ENCODE measurements at regions not wholly inside any gene's neighbourhood (a gene's known extent, or its start where the extent isn't known, plus 50 kb on each side); places are given as distances from the start of the nearest gene placed in this dataset.

DNA sequence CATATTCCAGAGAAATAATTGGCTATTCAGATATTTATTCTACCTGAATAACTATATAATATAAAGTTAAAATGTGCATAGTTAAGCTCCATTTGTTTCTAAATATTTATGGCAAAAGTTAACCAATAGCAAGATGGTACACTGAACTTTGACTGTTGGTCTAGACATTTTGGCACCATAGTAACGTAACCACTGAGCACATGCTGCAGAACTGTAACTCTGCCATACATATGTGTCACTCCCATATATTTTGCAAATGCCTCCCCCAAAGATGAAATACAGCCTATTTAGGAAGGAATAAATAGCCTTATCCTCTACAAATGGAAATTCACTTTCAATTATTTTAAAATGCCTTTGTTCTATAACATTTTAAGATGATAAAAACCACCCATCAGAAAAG is 424.9 kb downstream of the CENPC start:
- Histone ChIP-seq H3K4me3 (ENCODE audit: insufficient read depth, low read depth, low read length) (no peak overlapping the region), H3K4me2 (ENCODE audit: low read length) (no peak overlapping the region), H3K27ac (ENCODE audit: low read depth, low read length) (no peak overlapping the region), H3K79me2 (ENCODE audit: insufficient read depth, low read length) (no peaks in the 10 kb centered on the region), H3K9ac (ENCODE audit: low read length) (no peak overlapping the region), H3K27me3 (ENCODE audit: insufficient read depth, low read length) (no peaks in the 10 kb centered on the region), H3K36me3 (ENCODE audit: insufficient read depth, low read length) (no peaks in the 10 kb centered on the region), H2AFZ (ENCODE audit: low read depth, low read length) (no peak overlapping the region), H3K4me1 (ENCODE audit: insufficient read depth, low read length) (no peaks in the 10 kb centered on the region), H4K20me1 (ENCODE audit: insufficient read depth, low read length) (no peaks in the 10 kb centered on the region), H3K9me3 (ENCODE audit: insufficient read depth, low read depth, low read length) (no peaks in the 10 kb centered on the region)
- Mint-ChIP-seq H3K4me3 (ENCODE audit: unreplicated experiment) (no peak overlapping the region), H3K27ac (ENCODE audit: unreplicated experiment) (no peak overlapping the region), H3K4me1 (ENCODE audit: low read depth, unreplicated experiment) (no peaks in the 10 kb centered on the region), H3K9me3 (ENCODE audit: unreplicated experiment) (no peaks in the 10 kb centered on the region), H3K36me3 (ENCODE audit: low read depth, unreplicated experiment) (no peaks in the 10 kb centered on the region), H3K27me3 (ENCODE audit: low read depth, unreplicated experiment) (no peaks in the 10 kb centered on the region)
- FAIRE-seq: no peak
- TF ChIP-seq CTCF (IDR thresholded peaks at IDR 0.05; ENCODE audit: insufficient read depth, low read depth, low read length): no peak
- no peak for DNase-seq (ENCODE audit: low read depth)

DNA sequence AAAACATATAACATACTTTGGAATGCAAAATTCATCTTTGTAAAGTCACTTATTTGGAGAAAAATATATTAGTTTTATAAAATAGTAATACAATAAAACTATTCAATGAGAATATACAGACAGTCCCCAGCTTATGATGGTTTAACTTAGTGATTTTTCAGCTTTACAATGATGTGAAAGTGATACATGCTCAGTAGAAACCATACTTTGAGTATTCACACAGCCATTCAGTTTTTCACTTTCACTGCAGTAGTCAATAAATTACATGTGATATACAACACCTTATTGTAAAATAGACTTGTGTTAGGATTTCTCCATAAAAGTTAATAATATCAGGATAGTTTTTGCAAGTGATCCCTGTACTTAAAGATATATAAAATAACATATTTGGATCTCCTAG is 436.0 kb downstream of the CENPC start:
- Mint-ChIP-seq H3K4me3 (ENCODE audit: unreplicated experiment) (no peak overlapping the region), H3K27ac (ENCODE audit: unreplicated experiment) (no peak overlapping the region), H3K27me3 (ENCODE audit: low read depth, unreplicated experiment) (no peaks in the 10 kb centered on the region), H3K36me3 (ENCODE audit: low read depth, unreplicated experiment) (no peaks in the 10 kb centered on the region), H3K4me1 (ENCODE audit: low read depth, unreplicated experiment) (peaks cover 3% of the 10 kb centered on the region), H3K9me3 (ENCODE audit: unreplicated experiment) (peaks cover 1% of the 10 kb centered on the region)
- no peaks in the 10 kb centered on the region for H3K4me1 ChIP-seq (ENCODE audit: insufficient read depth, low read length)
- DNase-seq (ENCODE audit: low read depth): no peak
- H2AFZ ChIP-seq (ENCODE audit: low read depth, low read length): no peak overlapping the region
- TF ChIP-seq CTCF (IDR thresholded peaks at IDR 0.05; ENCODE audit: insufficient read depth, low read depth, low read length) (no peak), EZH2 (IDR thresholded peaks at IDR 0.05; ENCODE audit: insufficient read depth, low read length) (no peak)
- FAIRE-seq: no peak
- H3K4me2 ChIP-seq (ENCODE audit: low read length): no peak overlapping the region
- H4K20me1 ChIP-seq (ENCODE audit: insufficient read depth, low read length): no peaks in the 10 kb centered on the region
- no peaks in the 10 kb centered on the region for H3K9me3 ChIP-seq (ENCODE audit: insufficient read depth, low read depth, low read length)
- no peaks in the 10 kb centered on the region for H3K36me3 ChIP-seq (ENCODE audit: insufficient read depth, low read length)
- H3K9ac ChIP-seq (ENCODE audit: low read length): no peak overlapping the region
- H3K27me3 ChIP-seq (ENCODE audit: insufficient read depth, low read length): no peaks in the 10 kb centered on the region
- H3K4me3 ChIP-seq (ENCODE audit: insufficient read depth, low read depth, low read length): no peak overlapping the region
- H3K27ac ChIP-seq (ENCODE audit: low read depth, low read length): no peak overlapping the region
- no peaks in the 10 kb centered on the region for H3K79me2 ChIP-seq (ENCODE audit: insufficient read depth, low read length)

- Histone ChIP-seq H3K79me2 (ENCODE audit: insufficient read depth, low read length) (no peaks in the 10 kb centered on the region), H3K9me3 (ENCODE audit: insufficient read depth, low read depth, low read length) (no peaks in the 10 kb centered on the region), H3K4me2 (ENCODE audit: low read length) (no peak overlapping the region), H3K27ac (ENCODE audit: low read depth, low read length) (no peak overlapping the region), H3K4me3 (ENCODE audit: insufficient read depth, low read depth, low read length) (no peak overlapping the region), H4K20me1 (ENCODE audit: insufficient read depth, low read length) (no peaks in the 10 kb centered on the region), H3K36me3 (ENCODE audit: insufficient read depth, low read length) (no peaks in the 10 kb centered on the region), H3K4me1 (ENCODE audit: insufficient read depth, low read length) (no peaks in the 10 kb centered on the region), H3K27me3 (ENCODE audit: insufficient read depth, low read length) (no peaks in the 10 kb centered on the region), H2AFZ (ENCODE audit: low read depth, low read length) (no peak overlapping the region), H3K9ac (ENCODE audit: low read length) (no peak overlapping the region)
- Mint-ChIP-seq H3K4me1 (ENCODE audit: low read depth, unreplicated experiment) (peaks cover 3% of the 10 kb centered on the region), H3K9me3 (ENCODE audit: unreplicated experiment) (peaks cover 1% of the 10 kb centered on the region), H3K4me3 (ENCODE audit: unreplicated experiment) (no peak overlapping the region), H3K27me3 (ENCODE audit: low read depth, unreplicated experiment) (no peaks in the 10 kb centered on the region), H3K27ac (ENCODE audit: unreplicated experiment) (no peak overlapping the region), H3K36me3 (ENCODE audit: low read depth, unreplicated experiment) (no peaks in the 10 kb centered on the region)
- no peak for DNase-seq (ENCODE audit: low read depth)
- FAIRE-seq: no peak
- TF ChIP-seq CTCF (IDR thresholded peaks at IDR 0.05; ENCODE audit: insufficient read depth, low read depth, low read length): no peak
- TF ChIP-seq EZH2 (IDR thresholded peaks at IDR 0.05; ENCODE audit: insufficient read depth, low read length): no peak
These were observed 438.3 kb downstream of the CENPC start for GRCh38 chr4:67106861-67107460.

Data from astrocyte (in vitro differentiated cells and primary cell).